ENCODE measurements at regions not wholly inside any gene's neighbourhood (a gene's known extent, or its start where the extent isn't known, plus 50 kb on each side); places are given as distances from the start of the nearest gene placed in this dataset.

GRCh38 chr12:114481200-114481535 is 75.2 kb upstream of the TBX5 start:
- TF ChIP-seq, protein P1, sequence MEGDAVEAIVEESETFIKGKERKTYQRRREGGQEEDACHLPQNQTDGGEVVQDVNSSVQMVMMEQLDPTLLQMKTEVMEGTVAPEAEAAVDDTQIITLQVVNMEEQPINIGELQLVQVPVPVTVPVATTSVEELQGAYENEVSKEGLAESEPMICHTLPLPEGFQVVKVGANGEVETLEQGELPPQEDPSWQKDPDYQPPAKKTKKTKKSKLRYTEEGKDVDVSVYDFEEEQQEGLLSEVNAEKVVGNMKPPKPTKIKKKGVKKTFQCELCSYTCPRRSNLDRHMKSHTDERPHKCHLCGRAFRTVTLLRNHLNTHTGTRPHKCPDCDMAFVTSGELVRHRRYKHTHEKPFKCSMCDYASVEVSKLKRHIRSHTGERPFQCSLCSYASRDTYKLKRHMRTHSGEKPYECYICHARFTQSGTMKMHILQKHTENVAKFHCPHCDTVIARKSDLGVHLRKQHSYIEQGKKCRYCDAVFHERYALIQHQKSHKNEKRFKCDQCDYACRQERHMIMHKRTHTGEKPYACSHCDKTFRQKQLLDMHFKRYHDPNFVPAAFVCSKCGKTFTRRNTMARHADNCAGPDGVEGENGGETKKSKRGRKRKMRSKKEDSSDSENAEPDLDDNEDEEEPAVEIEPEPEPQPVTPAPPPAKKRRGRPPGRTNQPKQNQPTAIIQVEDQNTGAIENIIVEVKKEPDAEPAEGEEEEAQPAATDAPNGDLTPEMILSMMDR (IDR thresholded peaks at IDR 0.05): no peak
- no peak for TF ChIP-seq POLR2AphosphoS5 (IDR thresholded peaks at IDR 0.05)
